ENCODE measurements at regions not wholly inside any gene's neighbourhood (a gene's known extent, or its start where the extent isn't known, plus 50 kb on each side); places are given as distances from the start of the nearest gene placed in this dataset.
"Not testable (repeated sequence)": the region's sequence is repeated elsewhere in the genome, so short reads cannot be mapped to it uniquely, and the experiment has no call there.

GRCh38 chr7:10284001-10284400 lies 689.7 kb upstream of the PHF14 start:
- DNase-seq (ENCODE audit: low spot score): no peak

- no peak for DNase-seq (ENCODE audit: low spot score)
Observed at GRCh38 chr7:10299384-10299783, 674.3 kb upstream of the PHF14 start.

GRCh38 chr7:10300577-10300976 lies 673.1 kb upstream of the PHF14 start:
- no peak for DNase-seq (ENCODE audit: low spot score)

- no peak for DNase-seq (ENCODE audit: low spot score)
Observed at GRCh38 chr7:10308276-10308675, 665.4 kb upstream of the PHF14 start.

GRCh38 chr7:10312942-10313341 lies 660.7 kb upstream of the PHF14 start:
- no peak for DNase-seq (ENCODE audit: low spot score)

GRCh38 chr7:10315881-10316280 lies 657.8 kb upstream of the PHF14 start:
- DNase-seq (ENCODE audit: low spot score): no peak

- no peak for DNase-seq (ENCODE audit: low spot score)
Observed at GRCh38 chr7:10316488-10316887, 657.2 kb upstream of the PHF14 start.

GRCh38 chr7:10325395-10325794 lies 648.3 kb upstream of the PHF14 start:
- no peak for DNase-seq (ENCODE audit: low spot score)

GRCh38 chr7:10343108-10343507 lies 630.6 kb upstream of the PHF14 start:
- DNase-seq (ENCODE audit: low spot score): no peak

- DNase-seq (ENCODE audit: low spot score): no peak
Observed at GRCh38 chr7:10346032-10346431, 627.6 kb upstream of the PHF14 start.

GRCh38 chr7:10355816-10356215 lies 617.9 kb upstream of the PHF14 start:
- DNase-seq (ENCODE audit: low spot score): no peak

GRCh38 chr7:10360050-10360449 lies 613.6 kb upstream of the PHF14 start:
- DNase-seq (ENCODE audit: low spot score): no peak

- no peak for DNase-seq (ENCODE audit: low spot score)
Observed at GRCh38 chr7:10401793-10402192, 571.9 kb upstream of the PHF14 start.

- no peak for DNase-seq (ENCODE audit: low spot score)
Observed at GRCh38 chr7:10412422-10413019, 561.2 kb upstream of the PHF14 start.

GRCh38 chr7:10418985-10419384 lies 554.7 kb upstream of the PHF14 start:
- DNase-seq (ENCODE audit: low spot score): no peak

GRCh38 chr7:10429031-10429430 lies 544.6 kb upstream of the PHF14 start:
- no peak for DNase-seq (ENCODE audit: low spot score)

- DNase-seq (ENCODE audit: low spot score): no peak
Observed at GRCh38 chr7:10429511-10429910, 544.2 kb upstream of the PHF14 start.

GRCh38 chr7:10436302-10436701 lies 537.4 kb upstream of the PHF14 start:
- no peak for DNase-seq (ENCODE audit: low spot score)

GRCh38 chr7:10439027-10439426 lies 534.6 kb upstream of the PHF14 start:
- no peak for DNase-seq (ENCODE audit: low spot score)

GRCh38 chr7:10455936-10456335 lies 517.7 kb upstream of the PHF14 start:
- DNase-seq (ENCODE audit: low spot score): no peak

- DNase-seq (ENCODE audit: low spot score): no peak
Observed at GRCh38 chr7:10460474-10460873, 513.2 kb upstream of the PHF14 start.

GRCh38 chr7:10463701-10464100 lies 510.0 kb upstream of the PHF14 start:
- no peak for DNase-seq (ENCODE audit: low spot score)

GRCh38 chr7:10465536-10465935 lies 508.1 kb upstream of the PHF14 start:
- DNase-seq (ENCODE audit: low spot score): not testable (repeated sequence)

GRCh38 chr7:10468908-10469307 lies 504.8 kb upstream of the PHF14 start:
- DNase-seq (ENCODE audit: low spot score): no peak

GRCh38 chr7:10469476-10469875 lies 504.2 kb upstream of the PHF14 start:
- no peak for DNase-seq (ENCODE audit: low spot score)
